SK-MEL-5 (cell line): ENCODE measurements at regions not wholly inside any gene's neighbourhood (a gene's known extent, or its start where the extent isn't known, plus 50 kb on each side); places are given as distances from the start of the nearest gene placed in this dataset.

Experiments used
- DNase-seq: peaks from one replicate; pipeline ENCODE4 v3.0.0-alpha.2; 2016; ENCODE audit warnings: low read depth, low spot score
- in situ Hi-C: cut with HindIII; loops from 2 replicates; pipeline ENCODE4 v1.10.0; 2016; ENCODE audit warnings: low sequenced_read_pairs, high pct_unique_total_duplicates, low pct_unique_long_range_greater_than_20kb

GRCh38 chr12:19855851-19856250 is 416.6 kb downstream of the AEBP2 start:
- in situ Hi-C loops: no loop called here
- DNase-seq: no peak

- no peak for DNase-seq
- in situ Hi-C loops: no loop called here
Observed at GRCh38 chr12:19856389-19856788, 417.1 kb downstream of the AEBP2 start.

- DNase-seq: no peak
- in situ Hi-C loops: no loop called here
Observed at GRCh38 chr12:19857204-19857603, 417.9 kb downstream of the AEBP2 start.

GRCh38 chr12:19867151-19867550 is 427.9 kb downstream of the AEBP2 start:
- no peak for DNase-seq
- in situ Hi-C loops: no loop called here

- in situ Hi-C loops: no loop called here
- DNase-seq: no peak
Observed at GRCh38 chr12:19867970-19868369, 428.7 kb downstream of the AEBP2 start.

GRCh38 chr12:19869413-19869812 is 430.1 kb downstream of the AEBP2 start:
- no peak for DNase-seq
- in situ Hi-C loops: no loop called here

- in situ Hi-C loops: no loop called here
- DNase-seq: no peak
Observed at GRCh38 chr12:19872621-19873540, 433.6 kb downstream of the AEBP2 start.

GRCh38 chr12:19880076-19880475 is 440.8 kb downstream of the AEBP2 start:
- DNase-seq: no peak
- in situ Hi-C loops: no loop called here

GRCh38 chr12:19880721-19881120 is 441.4 kb downstream of the AEBP2 start:
- in situ Hi-C loops: no loop called here
- DNase-seq: no peak

- no peak for DNase-seq
- in situ Hi-C loops: no loop called here
Observed at GRCh38 chr12:19882346-19882745, 443.1 kb downstream of the AEBP2 start.

- DNase-seq: no peak
- in situ Hi-C loops: no loop called here
Observed at GRCh38 chr12:19884021-19884492, 444.8 kb downstream of the AEBP2 start.

- no peak for DNase-seq
- in situ Hi-C loops: no loop called here
Observed at GRCh38 chr12:19885093-19885812, 446.0 kb downstream of the AEBP2 start.

GRCh38 chr12:19886065-19886464 is 446.8 kb downstream of the AEBP2 start:
- in situ Hi-C loops: no loop called here
- DNase-seq: no peak

GRCh38 chr12:19886639-19887064 is 447.4 kb downstream of the AEBP2 start:
- no peak for DNase-seq

GRCh38 chr12:19890024-19890423 is 450.7 kb downstream of the AEBP2 start:
- in situ Hi-C loops: no loop called here

More at GRCh38 chr12:19886639-19887064, 447.4 kb downstream of the AEBP2 start:
- in situ Hi-C loops: no loop called here

GRCh38 chr12:19891936-19892591 is 452.8 kb downstream of the AEBP2 start:
- no peak for DNase-seq
- in situ Hi-C loops: no loop called here

More at GRCh38 chr12:19890024-19890423, 450.7 kb downstream of the AEBP2 start:
- DNase-seq: no peak

- in situ Hi-C loops: no loop called here
- DNase-seq: peak; percentile 79
Observed at GRCh38 chr12:19893514-19893913, 454.2 kb downstream of the AEBP2 start.

GRCh38 chr12:19894050-19894449 is 454.8 kb downstream of the AEBP2 start:
- in situ Hi-C loops: no loop called here
- DNase-seq: peak; percentile 14
